SK-N-SH (cell line): ENCODE measurements at regions not wholly inside any gene's neighbourhood (a gene's known extent, or its start where the extent isn't known, plus 50 kb on each side); places are given as distances from the start of the nearest gene placed in this dataset.

Experiments used
- EP300 ChIP-seq, 2 experiments: IDR thresholded peaks; 2 replicates each; pipeline versions ENCODE4 v1.4.0 to v1.6.1; 2012; ENCODE audit warnings: borderline replicate concordance in 1 of 2, low read depth in 1 of 2, low read length in 1 of 2
- FOXJ3 ChIP-seq: sonication (generic); formaldehyde crosslinking; IDR thresholded peaks from 2 replicates; pipeline ENCODE4 v1.5.1; 2020; ENCODE audit warnings: mild to moderate bottlenecking, missing genetic modification reagents
- MXI1 ChIP-seq: IDR thresholded peaks from 2 replicates; pipeline ENCODE4 v1.6.1; 2012; ENCODE audit warnings: mild to moderate bottlenecking, low read depth, low read length, improper control_type of control experiment
- NFIC ChIP-seq: IDR thresholded peaks from 2 replicates; pipeline ENCODE4 v1.4.0; 2012; ENCODE audit warnings: borderline replicate concordance
- POLR2AphosphoS5 ChIP-seq: IDR thresholded peaks from 2 replicates; pipeline ENCODE4 v1.6.1; 2012; ENCODE audit warnings: low read depth, low read length
- RAD21 ChIP-seq: IDR thresholded peaks from 2 replicates; pipeline ENCODE4 v1.6.1; 2012; ENCODE audit warnings: mild to moderate bottlenecking, low read length
- RCOR1 ChIP-seq: fragments of 150-350 bp; IDR thresholded peaks from 2 replicates; pipeline ENCODE4 v1.6.1; 2017; ENCODE audit warnings: antibody characterized with exemption, low read length
- TAF1 ChIP-seq: IDR thresholded peaks from 2 replicates; pipeline ENCODE4 v1.6.1; 2012; ENCODE audit warnings: low read depth, mild to moderate bottlenecking, low read length, moderate library complexity, borderline replicate concordance
- TCF12 ChIP-seq: IDR thresholded peaks from 2 replicates; pipeline ENCODE4 v1.4.0; 2012
- TF ChIP-seq, protein P1 (sequence below): fragments of 200-600 bp; sonication (generic); IDR thresholded peaks from 2 replicates; pipeline ENCODE4 v1.6.1; 2017; ENCODE audit warnings: antibody characterized with exemption, mild to moderate bottlenecking, moderate library complexity
- TF ChIP-seq, protein P2 (sequence below): IDR thresholded peaks from 2 replicates; pipeline ENCODE4 v1.4.0; 2012; ENCODE audit warnings: low read depth
- TF ChIP-seq, protein P3 (sequence below): IDR thresholded peaks from 2 replicates; pipeline ENCODE4 v1.4.0; 2012; ENCODE audit warnings: low read depth, borderline replicate concordance
- TF ChIP-seq, protein P4 (sequence below): IDR thresholded peaks from 2 replicates; pipeline ENCODE4 v1.6.1; 2012; ENCODE audit warnings: mild to moderate bottlenecking, low read depth, low read length, moderate library complexity

DNA sequence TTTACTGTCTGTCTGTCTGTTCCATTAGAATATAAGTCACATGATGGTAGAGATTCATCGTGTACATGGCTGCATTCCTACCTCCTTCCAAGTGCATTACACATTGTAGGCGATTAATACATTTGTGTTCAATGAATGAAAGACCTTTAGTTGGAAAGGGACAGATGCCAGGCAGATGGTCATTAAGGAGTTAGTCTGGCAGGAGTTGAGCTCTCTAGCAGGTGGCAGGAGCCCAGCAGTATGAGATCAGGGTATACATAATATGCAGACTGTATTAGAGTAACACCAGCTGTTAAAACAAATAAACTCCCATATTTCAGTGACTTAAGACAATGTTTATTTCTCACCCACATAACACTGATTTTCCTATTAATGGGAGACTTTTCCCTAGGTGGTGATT lies 147.7 kb upstream of the LARGE1 start:
- TF ChIP-seq TAF1 (no peak), NFIC (no peak), FOXJ3 (CRISPR knock-in tag) (no peak), RAD21 (no peak), RCOR1 (no peak), POLR2AphosphoS5 (no peak), EP300 (IDR thresholded peaks at IDR 0.05; ENCODE audit: borderline replicate concordance in 1 of 2, low read depth in 1 of 2, low read length in 1 of 2) (no peak), TCF12 (no peak), MXI1 (no peak)
- TF ChIP-seq, protein P1, sequence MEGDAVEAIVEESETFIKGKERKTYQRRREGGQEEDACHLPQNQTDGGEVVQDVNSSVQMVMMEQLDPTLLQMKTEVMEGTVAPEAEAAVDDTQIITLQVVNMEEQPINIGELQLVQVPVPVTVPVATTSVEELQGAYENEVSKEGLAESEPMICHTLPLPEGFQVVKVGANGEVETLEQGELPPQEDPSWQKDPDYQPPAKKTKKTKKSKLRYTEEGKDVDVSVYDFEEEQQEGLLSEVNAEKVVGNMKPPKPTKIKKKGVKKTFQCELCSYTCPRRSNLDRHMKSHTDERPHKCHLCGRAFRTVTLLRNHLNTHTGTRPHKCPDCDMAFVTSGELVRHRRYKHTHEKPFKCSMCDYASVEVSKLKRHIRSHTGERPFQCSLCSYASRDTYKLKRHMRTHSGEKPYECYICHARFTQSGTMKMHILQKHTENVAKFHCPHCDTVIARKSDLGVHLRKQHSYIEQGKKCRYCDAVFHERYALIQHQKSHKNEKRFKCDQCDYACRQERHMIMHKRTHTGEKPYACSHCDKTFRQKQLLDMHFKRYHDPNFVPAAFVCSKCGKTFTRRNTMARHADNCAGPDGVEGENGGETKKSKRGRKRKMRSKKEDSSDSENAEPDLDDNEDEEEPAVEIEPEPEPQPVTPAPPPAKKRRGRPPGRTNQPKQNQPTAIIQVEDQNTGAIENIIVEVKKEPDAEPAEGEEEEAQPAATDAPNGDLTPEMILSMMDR: no peak
- TF ChIP-seq, protein P2, sequence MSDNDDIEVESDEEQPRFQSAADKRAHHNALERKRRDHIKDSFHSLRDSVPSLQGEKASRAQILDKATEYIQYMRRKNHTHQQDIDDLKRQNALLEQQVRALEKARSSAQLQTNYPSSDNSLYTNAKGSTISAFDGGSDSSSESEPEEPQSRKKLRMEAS: no peak
- TF ChIP-seq, protein P3, sequence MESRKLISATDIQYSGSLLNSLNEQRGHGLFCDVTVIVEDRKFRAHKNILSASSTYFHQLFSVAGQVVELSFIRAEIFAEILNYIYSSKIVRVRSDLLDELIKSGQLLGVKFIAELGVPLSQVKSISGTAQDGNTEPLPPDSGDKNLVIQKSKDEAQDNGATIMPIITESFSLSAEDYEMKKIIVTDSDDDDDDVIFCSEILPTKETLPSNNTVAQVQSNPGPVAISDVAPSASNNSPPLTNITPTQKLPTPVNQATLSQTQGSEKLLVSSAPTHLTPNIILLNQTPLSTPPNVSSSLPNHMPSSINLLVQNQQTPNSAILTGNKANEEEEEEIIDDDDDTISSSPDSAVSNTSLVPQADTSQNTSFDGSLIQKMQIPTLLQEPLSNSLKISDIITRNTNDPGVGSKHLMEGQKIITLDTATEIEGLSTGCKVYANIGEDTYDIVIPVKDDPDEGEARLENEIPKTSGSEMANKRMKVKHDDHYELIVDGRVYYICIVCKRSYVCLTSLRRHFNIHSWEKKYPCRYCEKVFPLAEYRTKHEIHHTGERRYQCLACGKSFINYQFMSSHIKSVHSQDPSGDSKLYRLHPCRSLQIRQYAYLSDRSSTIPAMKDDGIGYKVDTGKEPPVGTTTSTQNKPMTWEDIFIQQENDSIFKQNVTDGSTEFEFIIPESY: no peak
- TF ChIP-seq, protein P4, sequence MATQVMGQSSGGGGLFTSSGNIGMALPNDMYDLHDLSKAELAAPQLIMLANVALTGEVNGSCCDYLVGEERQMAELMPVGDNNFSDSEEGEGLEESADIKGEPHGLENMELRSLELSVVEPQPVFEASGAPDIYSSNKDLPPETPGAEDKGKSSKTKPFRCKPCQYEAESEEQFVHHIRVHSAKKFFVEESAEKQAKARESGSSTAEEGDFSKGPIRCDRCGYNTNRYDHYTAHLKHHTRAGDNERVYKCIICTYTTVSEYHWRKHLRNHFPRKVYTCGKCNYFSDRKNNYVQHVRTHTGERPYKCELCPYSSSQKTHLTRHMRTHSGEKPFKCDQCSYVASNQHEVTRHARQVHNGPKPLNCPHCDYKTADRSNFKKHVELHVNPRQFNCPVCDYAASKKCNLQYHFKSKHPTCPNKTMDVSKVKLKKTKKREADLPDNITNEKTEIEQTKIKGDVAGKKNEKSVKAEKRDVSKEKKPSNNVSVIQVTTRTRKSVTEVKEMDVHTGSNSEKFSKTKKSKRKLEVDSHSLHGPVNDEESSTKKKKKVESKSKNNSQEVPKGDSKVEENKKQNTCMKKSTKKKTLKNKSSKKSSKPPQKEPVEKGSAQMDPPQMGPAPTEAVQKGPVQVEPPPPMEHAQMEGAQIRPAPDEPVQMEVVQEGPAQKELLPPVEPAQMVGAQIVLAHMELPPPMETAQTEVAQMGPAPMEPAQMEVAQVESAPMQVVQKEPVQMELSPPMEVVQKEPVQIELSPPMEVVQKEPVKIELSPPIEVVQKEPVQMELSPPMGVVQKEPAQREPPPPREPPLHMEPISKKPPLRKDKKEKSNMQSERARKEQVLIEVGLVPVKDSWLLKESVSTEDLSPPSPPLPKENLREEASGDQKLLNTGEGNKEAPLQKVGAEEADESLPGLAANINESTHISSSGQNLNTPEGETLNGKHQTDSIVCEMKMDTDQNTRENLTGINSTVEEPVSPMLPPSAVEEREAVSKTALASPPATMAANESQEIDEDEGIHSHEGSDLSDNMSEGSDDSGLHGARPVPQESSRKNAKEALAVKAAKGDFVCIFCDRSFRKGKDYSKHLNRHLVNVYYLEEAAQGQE: no peak
